ENCODE measurements at regions not wholly inside any gene's neighbourhood (a gene's known extent, or its start where the extent isn't known, plus 50 kb on each side); places are given as distances from the start of the nearest gene placed in this dataset.

DNA sequence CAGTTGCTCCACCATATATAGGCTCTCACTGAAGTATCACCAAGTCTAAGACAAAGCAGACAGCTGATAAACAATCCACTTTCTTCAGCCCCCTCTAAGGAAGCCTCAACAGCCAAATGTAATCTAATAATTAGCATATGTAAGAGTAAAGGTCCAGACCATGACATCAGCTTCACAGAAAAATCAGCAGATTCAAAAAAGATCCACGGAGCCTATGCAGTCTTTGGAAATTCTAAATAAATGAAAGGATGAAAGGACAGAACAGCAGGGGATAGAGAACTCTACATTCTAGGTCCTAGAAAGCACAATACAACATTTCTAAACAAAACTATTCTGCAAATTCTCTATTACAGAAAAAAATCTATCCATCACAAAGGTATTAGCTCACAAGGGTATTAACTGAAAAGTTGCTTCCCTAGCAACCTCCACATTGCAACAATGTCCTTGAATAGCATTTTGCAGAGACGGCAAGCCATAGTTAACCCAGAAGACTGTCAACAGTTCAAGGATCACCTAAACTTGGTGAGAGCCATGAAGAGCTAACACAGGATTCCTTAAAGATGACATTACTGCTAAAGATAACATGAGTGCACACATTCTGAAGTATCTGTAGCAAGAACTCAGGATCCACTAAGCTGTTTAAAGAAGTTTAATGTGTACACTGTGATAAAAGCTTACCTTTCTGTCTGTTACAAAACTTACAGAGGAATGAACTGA, 74.3 kb downstream of the SIPA1L2 start:
- DNase-seq = peak; percentile 56

GRCh38 chr1:232554409-232554808, 75.5 kb downstream of the SIPA1L2 start:
- peak; percentile 28 for DNase-seq

DNA sequence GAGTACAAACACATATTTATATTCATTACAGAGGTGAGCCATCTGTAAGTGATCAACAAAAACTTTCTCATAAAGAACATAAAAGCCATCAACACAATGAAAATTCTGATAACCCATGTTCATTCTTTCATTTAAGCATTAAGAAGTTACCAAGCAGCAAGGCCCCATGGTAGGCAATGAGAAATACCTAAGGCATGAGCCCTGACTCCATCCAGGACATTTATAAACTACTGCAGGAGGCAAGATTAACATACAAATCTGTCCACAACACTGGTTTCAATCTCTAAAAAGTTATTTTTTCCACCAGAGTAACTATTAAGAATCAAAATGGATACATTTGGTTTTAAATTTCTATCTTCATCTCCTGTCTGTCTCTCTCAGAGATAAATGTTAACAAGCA, 76.1 kb downstream of the SIPA1L2 start:
- peak; percentile 82 for DNase-seq

GRCh38 chr1:232553050-232553754, 76.7 kb downstream of the SIPA1L2 start:
- peak; percentile 68 for DNase-seq

- peak; percentile 26 for DNase-seq
These were observed 78.5 kb downstream of the SIPA1L2 start for GRCh38 chr1:232551386-232551785.

- DNase-seq = no peak
These were observed 79.9 kb downstream of the SIPA1L2 start for GRCh38 chr1:232550007-232550406.

- no peak for DNase-seq
These were observed 81.2 kb downstream of the SIPA1L2 start for GRCh38 chr1:232548691-232549090.

GRCh38 chr1:232547938-232548484, 81.9 kb downstream of the SIPA1L2 start:
- DNase-seq = no peak

DNA sequence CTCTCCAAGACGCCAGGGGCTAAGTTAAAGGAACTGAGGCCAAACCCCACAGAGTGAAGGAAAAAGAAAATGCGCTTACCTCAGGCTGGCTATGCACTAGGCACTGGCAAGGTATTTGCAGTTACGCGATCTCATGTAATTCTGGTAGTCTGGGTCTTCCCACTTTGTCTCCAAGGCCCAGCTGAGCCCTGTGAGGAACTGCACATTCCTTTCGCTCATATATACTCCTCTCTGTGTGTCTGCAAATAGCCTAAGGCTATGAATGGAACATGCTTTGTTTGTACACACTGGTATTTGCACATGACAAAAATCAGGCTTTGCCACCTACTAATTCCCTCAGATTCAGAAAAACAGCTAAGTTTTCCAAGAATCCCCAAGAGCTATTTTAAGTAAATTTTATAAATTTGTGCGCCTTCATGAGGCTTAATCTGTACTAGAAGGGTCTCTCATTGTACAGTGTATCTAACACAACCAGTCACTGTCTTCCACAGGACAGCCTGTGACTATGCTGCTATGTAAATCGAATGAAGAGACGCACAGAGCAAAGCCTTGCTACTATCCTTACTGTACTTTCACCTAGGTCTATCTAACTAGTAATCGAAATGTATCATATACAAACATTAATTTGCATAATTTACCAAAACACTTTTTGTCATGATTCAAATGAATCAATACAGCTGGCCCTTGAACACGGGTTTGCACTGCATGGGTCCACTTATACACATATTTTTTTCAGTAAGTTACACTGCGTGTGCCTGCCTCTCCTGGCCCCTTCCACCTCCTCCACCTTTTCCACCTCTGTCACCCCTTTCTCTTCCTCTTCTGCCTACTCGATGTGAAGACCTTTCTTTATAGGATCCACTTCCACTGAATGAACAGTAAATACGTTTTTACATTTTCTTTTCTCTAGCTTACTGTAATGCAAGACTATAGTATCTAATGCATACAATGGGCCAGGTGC, 87.0 kb downstream of the SIPA1L2 start:
- DNase-seq = no peak

GRCh38 chr1:232538943-232539302, 91.0 kb downstream of the SIPA1L2 start:
- no peak for DNase-seq

DNA sequence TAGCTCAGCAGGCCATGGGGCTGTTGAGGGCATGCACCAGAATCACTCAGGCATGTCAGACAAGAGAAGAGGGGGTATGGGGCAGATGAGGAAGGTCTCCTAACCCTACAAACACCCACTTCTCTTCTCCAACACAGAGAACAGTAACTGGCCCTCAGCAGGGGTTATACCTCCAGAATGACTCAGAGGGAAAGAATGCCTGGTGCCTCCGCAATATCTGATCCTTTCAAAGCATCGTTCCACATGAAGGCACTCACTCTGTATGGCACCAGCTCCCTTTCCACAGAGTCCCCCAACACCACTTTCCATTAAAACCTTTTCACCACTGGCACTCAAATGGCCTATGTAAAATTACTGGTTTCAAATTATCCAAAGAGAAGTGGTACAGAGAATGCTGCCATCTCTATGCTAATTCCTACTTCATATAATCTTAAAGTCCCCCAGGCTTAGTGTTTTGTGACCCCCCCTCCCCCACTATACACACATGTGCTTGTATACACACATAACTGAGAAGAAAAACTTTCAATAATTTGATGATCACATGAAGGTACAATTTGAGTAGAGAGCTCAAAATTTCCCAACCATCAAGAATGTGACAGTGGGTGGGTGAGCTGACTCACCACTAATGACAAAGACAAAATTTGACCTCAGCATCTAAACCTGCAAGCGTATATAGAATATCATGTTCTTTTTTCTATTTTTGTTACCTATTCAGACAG, 91.5 kb downstream of the SIPA1L2 start:
- DNase-seq = peak; percentile 68

- DNase-seq = no peak
These were observed 95.1 kb downstream of the SIPA1L2 start for GRCh38 chr1:232534552-232535517.

DNA sequence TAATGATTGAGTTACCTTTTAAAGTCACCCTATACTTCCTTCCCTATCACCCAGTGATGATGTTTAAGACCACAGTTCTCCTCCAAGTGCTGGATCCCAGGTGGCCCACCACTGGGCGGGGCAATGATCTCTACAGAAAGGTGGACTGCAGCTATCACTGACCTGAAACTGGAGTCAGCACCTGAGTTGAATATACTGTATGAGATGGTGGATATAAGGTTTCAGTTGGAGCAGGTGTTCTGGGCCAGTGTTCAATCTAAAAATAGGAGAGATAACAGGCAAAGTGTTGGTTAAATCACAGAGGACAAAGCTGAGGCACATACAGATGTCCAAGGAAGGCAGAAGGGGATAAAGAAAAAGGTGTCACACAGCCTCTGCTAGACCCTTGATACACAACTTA, 96.6 kb downstream of the SIPA1L2 start:
- DNase-seq = no peak

GRCh38 chr1:232532901-232533300, 97.0 kb downstream of the SIPA1L2 start:
- no peak for DNase-seq

GRCh38 chr1:232531291-232531690, 98.6 kb downstream of the SIPA1L2 start:
- DNase-seq = no peak

- DNase-seq = no peak
These were observed 100.2 kb downstream of the SIPA1L2 start for GRCh38 chr1:232529747-232530146.

- DNase-seq = no peak
These were observed 101.4 kb downstream of the SIPA1L2 start for GRCh38 chr1:232528472-232529089.

GRCh38 chr1:232524056-232524455, 105.9 kb downstream of the SIPA1L2 start:
- peak; percentile 45 for DNase-seq

GRCh38 chr1:232522189-232522588, 107.7 kb downstream of the SIPA1L2 start:
- DNase-seq = no peak

GRCh38 chr1:232521660-232522059, 108.3 kb downstream of the SIPA1L2 start:
- peak; percentile 47 for DNase-seq
